ENCODE measurements at regions not wholly inside any gene's neighbourhood (a gene's known extent, or its start where the extent isn't known, plus 50 kb on each side); places are given as distances from the start of the nearest gene placed in this dataset.
"Not testable (repeated sequence)": the region's sequence is repeated elsewhere in the genome, so short reads cannot be mapped to it uniquely, and the experiment has no call there.

DNA sequence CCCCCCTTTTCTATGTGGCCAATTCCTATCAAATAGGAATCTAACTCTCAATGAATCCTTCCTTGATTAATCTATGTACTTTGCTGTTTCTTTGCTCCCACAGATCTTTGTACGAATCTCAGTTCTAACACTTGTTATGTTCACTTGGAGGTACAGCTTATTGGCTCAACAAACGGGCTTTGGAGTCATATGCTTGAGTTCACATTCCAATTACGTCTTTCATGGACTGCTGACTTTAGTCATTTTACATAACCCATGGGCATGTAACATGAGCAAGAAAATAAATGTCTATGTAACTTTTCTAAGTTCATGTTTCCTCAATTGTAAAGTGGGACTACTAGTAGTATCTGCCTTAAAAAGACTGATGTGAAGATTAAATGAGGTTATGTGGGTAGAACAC is 123.2 kb upstream of the TBC1D5 start:
- DNase-seq, result no peak

DNA sequence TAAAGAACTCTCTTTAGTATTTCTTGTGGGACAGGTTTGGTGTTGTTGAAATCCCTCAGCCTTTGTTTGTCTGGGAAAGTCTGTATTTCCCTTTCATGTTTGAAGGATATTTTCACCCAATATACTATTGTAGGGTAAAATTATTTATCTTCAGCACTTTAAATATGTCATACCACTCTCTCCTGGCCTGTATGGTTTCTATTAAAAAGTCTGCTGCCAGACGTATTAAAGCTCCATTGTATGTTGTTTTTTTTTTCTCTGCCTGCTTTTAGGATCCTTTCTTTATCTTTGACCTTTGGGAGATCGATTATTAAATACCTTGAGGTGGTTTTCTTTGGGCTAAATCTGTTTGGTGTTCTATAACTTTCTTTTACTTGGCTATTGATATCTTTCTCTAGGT is 119.0 kb upstream of the TBC1D5 start:
- no peak for DNase-seq

DNA sequence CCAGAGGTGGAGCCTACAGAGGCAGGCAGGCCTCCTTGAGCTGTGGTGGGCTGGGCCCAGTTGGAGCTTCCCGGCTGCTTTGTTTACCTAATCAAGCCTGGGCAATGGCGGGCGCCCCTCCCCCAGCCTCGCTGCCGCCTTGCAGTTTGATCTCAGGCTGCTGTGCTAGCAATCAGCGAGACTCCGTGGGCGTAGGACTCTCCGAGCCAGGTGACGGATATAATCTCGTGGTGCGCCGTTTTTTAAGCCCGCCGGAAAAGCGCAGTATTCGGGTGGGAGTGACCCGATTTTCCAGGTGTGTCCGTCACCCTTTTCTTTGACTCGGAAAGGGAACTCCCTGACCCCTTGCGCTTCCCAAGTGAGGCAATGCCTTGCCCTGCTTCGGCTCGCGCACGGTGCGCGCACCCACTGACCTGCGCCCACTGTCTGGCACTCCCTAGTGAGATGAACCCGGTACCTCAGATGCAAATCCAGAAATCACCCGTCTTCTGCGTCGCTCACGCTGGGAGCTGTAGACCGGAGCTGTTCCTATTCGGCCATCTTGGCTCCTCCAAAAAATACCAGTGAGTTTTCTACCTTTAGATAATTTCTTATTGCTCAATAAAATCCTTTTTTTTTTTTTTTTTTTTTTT is 118.5 kb upstream of the TBC1D5 start:
- not testable (repeated sequence) for DNase-seq

DNA sequence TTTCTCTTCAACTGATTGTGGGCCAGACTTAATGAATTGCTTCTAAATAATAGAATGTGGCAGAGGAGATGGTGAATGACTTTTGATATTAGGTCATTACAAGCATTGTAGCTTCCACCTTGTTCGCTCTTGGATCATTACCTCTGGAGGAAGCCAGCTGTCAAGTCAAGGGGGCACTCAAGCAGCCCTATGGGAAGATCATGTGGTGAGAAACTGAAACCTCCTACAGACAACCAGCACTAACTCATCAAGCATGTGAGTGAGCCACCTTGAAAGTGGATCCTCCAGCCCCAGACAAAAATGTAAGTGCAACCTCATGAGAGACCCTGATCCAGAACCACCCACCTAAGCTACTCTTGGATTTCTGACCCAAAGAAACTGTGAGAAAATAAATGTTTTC is 109.8 kb upstream of the TBC1D5 start:
- DNase-seq, result no peak

DNA sequence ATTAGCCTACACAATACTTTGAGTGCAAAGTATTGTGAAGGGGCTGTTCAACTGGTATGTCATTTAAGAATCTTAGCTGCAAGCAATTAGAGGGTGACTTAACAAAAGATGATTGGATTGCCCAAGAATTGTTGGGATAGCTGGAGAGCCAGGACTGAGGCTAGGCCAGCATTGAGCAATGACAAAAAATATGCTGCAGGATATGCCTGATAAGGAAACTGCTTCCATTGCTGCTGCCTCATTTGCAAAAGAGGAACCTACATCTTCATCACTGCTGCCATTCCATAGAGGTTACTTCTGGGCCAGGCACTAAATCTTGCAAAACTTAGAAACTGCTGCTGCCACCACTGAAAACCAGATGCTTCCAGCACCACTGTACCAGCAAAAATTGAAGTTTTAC is 108.0 kb upstream of the TBC1D5 start:
- no peak for DNase-seq

DNA sequence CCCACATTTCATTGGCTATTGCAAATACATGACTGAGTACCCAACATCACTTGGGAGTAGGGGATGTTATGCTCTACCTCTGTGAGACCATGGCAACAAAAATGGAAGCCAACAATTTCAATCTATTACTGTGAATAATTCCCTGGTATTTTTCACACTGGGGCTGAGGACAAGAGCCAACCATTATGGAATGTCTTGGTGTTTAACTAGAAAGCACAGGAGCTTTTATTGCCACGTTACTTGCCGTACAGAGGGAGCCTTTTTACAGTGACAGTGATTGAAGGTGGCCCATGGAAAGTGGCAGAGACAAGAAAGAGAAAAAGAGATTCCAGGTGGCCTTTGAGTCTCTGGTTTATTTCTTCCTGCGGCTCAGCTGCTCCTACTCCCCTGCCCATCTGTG is 105.7 kb upstream of the TBC1D5 start:
- no peak for DNase-seq

DNA sequence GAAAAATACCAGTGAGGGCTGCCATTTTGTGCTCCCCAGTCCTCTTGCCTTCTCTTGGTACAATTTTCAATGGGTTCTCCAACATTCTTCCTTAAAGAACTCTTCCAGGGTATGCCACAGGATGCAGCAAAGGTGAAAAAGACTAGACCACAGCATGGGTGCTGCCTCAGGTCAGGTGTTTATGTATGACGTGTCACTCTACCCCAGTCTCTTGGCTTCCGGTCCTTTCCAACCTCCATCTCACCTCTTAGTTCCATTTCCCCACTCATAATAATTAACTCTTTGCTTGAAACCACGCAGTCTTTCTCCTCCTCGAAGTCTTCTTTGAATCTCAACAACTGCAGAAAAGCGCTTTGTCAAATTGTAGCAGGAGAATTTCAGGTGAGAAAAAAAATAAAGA is 104.7 kb upstream of the TBC1D5 start:
- DNase-seq, result no peak

DNA sequence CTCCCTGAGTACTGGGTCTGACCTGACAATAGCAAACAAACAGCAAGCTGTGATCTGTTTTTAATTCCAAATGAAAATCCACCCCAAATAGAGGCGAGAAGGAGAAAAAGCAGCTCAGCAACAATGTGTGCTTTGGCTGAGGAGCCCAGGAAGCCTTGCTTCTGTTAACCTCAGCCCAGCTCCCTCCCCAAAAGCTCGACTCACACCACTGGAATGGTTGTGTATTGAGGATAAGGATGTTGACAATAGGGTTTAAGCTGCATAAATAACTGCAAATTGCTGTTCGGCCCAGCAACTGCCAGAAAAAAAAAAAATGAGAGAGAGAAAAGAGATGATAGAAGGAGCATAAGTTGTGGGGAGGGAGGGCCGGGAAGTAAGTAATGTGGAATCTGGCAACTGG is 104.0 kb upstream of the TBC1D5 start:
- DNase-seq, result no peak

DNA sequence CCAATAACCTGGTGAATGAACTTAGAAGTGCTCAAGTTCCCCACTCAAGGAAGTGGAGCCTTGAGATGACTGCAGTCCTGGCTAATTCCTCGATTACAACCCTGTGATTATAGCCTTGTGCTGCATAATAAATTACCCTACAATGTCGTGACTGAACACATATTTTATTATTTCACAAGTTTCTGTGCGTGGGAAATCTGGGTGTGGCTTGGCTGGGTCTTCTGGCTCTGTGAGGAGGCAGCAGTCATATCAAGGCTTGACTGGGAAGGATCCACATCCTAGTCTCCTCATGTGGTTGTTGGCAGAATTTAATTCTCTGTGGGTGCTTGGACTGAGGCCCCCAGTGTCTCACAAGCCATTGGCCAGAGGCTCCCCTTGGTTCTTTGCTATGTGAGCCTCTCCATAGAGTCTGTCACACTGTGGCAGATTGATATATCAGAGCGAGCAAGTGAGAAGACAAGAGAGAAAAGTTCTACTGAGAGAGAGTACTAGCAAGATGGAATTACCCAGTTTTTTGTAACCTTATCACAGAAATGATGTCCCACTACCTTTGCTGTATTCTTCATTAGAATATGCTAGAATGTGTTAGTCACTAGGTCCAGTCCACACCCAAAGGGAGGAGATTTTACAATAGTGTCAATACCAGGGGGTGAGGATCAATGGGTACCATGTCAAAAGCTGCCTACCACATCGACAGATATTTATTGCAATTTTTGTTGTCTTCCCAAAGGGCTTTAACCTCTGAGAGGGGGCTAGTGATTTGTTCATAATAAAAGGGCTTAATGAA is 102.8 kb upstream of the TBC1D5 start:
- no peak for DNase-seq

DNA sequence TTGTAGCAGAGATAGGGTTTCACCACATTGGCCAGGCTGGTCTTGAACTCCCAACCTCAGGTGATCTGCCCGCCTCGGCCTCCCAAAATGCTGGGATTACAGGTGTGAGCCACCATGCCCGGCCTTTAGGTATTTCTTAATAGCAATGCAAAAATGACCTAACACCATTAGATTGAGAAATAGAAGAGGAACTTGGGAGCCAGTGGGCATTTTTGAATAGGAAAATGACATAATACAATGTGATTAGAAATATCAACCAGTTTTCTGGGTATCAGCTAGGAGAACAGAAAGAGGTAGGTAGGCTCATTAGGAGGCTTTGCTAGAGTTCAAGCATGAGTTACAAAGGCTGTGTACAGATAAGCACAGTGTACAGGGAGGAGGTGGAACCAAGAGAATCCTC is 101.8 kb upstream of the TBC1D5 start:
- no peak for DNase-seq

DNA sequence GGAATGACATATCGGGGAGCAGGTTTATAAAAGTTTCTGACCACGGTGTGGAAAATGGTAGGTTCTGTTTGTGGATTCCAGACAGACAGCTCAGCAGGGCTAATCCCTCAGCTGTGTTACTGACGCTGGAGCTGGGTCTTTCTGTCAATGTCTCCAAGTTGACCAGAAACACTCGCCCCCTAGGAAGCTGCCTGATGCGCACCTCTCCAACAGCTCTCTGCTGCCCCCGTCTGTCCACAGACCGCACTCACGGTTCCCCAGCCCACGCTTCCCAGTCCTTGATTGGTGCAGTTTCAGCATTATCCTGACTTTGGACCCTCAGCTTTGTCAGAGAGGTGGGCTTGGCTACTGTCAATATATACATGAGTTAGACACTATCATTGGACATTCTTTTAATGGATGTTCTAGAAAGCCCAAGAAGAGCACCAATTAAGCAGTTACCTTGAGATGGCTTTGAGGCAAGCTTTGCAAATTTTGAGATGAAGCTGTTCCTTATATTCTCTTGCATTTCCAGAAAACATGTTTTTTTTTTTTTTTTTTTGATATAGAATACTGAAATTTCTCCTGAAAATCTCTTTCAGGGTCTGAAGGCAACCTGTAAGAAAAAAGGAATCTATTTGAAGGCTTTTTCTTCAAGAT is 98.9 kb upstream of the TBC1D5 start:
- peak; percentile 76 for DNase-seq

DNA sequence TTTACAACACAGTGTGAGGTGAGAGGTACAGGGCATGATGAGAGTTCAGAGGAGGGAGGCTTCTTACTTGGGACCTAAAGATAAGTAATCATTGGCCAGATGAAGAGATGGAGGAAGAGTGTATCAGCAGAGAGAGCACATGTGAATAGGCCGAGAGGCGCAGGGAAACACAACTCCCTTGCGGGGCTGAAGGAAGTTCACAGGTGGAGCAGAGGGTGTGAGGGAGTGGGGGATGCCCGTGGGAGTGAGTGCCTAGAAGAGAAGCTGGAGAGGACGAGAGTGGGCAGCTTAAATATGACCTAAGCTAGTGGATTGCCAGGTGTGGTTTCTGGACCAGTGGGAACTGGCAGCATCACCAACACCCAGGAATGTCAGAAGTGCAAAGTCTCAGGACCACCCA is 98.2 kb upstream of the TBC1D5 start:
- DNase-seq, result no peak

DNA sequence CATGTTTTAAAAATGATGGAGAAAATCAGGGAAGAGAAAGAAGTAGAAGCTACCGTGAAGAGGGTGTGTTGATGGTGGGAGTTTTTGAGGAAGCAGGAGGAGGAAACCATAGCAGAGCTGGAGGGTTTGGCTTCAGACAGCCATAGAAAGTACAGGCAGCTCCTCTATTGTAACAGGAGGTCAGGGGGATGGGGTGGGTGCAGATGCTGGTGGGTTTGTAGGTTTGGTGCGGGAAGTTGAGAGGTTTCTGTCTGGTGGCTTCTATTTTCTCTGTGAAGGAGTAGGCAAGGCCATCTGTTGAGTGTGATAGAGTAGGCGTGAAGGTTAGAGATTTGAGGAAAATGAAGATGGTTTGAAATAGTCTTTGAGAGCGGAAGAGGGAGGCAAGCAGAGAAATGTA is 97.7 kb upstream of the TBC1D5 start:
- DNase-seq, result no peak

DNA sequence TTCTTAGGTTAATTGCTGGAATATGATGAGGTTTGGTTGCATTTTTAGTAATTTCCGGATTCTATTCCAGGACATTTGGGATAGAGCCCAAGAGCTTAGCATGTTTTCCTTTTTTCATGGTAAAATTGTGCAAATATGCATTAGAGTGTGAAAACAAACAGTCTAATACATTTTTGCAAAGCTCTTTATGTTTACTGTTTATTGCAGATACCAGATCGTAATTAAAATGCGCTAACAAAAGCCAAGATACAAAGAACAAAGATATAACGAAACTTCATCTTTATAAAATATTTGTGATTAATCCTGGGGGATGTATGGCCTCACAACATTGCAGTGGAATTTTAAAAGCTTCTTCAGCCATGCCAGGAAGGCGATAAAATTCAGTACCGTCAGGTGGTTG is 94.5 kb upstream of the TBC1D5 start:
- no peak for DNase-seq

DNA sequence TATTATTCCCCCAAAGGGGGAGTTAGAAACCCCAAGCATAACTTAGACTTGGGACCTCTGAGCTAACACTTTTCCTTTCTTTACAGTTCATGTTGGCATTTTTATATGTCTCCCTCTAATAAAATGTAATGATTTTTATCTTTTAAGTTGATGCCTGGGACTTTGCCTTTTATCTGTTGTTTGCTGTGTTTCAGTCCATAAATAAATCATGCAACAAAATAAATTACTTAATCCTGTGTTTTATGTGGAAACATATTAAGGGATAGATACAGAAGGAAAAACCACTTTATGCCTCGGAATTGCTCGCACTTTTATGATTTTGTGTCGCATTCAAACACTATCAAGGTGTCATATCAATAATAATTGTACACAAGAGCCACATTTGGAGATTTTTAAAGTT is 93.7 kb upstream of the TBC1D5 start:
- no peak for DNase-seq

DNA sequence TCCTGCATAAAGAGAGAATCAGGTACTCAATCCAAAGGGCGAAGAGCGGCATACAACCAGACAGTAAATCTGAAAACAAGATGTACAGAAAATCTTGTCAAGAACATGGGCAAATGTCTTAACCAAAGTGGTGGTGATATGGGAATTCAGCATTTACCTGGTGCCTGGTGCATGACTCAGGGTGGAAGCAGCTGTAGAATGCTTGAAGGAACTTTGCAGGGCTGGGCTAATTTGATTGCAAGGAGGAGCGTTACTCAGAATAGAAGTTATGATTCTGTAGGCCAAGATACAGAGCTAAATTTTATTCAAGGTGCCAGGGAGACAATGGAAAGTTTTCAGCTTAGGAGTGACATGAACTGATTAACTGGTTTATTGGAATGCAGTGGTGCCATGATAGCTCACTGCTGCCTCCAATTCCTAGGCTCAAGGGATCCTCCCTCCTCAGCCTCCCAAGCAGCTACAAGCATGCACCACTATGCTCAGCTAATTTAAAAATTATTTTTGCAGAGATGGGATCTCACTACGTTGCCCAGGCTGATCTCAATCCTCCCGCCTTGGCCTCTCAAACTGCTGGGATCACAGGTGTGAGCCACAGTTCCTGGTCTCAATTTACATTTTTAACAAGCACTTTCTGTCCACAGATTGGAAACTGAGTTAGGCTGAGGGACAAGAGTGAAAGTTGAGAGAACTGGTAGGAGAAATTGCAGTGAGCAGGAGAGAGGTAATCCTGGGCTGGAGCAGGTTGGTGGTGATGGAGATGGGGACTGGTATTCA is 91.5 kb upstream of the TBC1D5 start:
- DNase-seq, result no peak

DNA sequence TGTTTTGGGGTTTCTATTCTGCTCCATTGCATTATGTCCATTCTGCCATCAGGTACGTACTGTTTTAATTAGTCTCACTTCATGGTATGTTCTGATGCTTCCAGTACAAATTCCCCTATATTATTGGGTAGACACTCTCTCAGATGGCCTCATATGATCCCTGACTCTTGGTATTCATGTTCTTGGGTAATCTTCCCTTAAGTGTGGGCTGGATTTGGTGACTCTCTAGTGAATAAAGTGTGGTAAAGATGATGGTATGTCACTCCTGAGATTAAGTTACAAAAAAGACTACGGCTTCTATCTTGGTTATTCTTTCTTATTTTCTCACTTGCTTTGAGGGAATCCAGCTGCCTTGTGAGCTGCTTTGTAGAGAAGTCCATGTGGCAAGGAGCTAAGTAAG is 89.6 kb upstream of the TBC1D5 start:
- DNase-seq, result no peak

DNA sequence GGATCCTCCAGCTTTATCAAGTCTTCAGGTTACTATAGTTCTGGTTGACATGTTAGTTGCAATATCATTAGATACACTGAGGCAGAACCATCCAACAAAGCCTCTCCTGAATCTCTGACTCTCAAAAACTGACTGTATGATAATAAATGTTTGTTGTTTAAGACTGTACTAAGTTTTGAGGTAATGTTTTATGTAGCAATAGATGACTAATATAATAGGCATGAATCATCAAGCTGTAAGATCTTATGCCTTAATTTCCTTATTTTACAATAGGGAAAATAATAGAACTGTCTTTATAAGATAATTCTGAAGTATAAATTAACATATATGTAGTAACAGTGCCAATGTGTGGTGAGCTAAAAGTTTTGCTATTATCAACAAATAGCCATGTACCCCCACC is 88.9 kb upstream of the TBC1D5 start:
- no peak for DNase-seq

DNA sequence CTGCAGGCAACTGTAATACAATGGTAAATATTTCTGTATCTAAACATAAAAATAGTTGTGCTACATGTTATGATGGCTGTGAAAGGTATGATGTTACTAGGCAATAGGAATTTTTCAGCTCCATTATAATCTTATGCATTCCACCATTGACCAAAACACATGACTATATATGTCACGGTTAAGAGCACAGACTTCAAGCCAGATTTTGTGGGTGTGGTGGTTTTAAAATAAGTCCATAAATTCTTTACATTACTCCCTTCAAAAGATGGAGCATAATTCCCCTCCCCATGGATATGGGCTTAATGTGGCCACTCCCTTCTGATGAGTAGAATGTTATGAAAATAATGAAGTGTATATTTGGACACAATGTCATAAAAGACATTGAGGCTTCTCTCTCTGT is 88.4 kb upstream of the TBC1D5 start:
- no peak for DNase-seq

DNA sequence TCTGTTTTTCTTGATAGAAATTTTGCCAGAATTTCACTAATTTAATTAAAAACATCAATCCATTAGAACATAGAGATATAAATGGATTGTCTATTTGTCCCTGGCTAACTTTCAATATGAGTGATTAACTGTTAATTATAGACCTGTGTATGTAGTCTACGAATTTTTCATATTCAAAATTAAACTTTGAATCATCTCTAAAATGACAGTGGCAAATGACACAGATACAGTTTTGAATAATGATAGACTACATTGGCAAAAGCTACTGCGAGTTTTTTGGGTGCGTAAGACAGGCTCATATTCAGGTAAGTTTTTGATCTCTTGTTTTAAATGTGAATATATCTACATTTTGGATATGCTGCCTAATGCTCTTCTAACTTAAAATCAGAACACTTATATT is 86.0 kb upstream of the TBC1D5 start:
- no peak for DNase-seq

DNA sequence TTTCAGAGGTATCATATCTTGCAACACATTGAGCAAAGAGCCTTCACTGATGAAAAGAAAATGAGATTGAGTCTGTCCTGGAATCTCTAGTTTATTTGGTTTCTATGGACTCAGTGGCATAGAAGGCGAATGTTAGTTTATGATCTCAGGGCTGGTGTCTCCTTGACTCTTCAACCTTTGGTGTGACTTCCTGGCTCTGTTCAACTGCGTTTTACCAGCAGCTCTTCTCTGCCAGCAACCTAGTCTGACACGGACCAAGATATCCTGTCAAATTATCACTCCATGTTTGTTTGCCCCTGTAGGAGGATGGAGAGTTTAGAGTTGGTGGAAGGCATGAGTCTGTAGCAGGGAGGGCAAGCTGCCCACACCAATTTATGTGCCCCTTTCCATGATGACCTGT is 82.9 kb upstream of the TBC1D5 start:
- DNase-seq, result no peak

DNA sequence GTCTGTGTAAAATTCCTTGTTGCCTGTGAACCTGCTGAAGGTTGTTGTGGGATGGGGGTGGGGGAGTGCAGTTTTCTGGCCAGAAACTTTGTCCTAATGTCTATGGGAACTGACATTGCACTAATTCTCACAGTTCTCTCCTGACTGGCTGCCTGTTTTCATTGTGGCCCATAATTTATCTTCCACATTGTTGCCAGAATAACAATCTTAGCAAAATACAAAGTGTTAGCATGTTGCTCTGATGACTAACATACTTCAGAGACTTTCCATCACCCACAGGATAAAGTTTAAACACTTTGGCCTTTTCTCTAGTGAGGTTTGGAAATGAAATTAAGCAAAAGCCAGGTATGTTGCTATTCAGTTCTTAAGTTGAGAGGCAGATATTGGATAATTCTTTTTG is 81.4 kb upstream of the TBC1D5 start:
- no peak for DNase-seq

DNA sequence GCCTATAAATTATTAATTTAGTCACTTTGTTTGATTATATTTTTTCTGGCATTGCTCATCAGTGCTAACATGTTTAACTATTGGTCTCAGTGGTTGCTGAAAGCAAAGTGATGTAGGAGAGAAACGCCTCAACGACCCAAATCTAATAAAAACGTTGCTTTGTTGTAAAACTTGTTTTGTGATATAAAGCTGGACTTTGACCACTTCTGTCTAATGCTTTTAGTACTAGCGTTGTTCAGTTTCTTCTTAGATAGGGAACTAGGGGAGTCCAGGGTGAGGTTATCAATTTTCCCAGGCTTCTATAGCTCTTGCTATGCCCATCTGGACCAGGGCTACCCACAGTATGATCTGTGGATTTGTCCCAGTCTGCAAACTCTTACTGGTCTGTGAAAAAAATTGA is 80.6 kb upstream of the TBC1D5 start:
- DNase-seq, result no peak

DNA sequence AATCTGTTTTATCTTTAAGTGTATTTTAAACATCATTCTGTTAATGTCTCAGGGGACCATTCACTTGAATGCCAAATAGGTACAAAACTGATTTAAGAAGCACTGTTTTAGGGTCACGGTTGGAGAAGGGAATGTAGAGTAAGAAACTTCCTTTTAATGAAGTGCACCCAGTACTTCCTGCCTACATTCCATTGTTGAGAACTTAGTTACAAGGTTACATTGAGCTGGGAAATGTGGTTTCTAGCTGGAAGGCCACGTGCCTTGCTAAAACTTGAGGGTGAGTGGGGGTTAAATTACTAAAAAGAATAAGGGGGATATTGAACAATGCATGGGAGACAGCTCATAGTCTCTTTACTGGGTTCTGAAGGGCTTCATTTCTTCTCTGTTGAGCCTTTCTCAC is 78.3 kb upstream of the TBC1D5 start:
- DNase-seq, result no peak

Measured in activated naive CD4-positive, alpha-beta T cell treated with Interleukin-2 at 50 U/mL for 16 hours (primary cell).